AG10803 (cell line): ENCODE measurements at regions not wholly inside any gene's neighbourhood (a gene's known extent, or its start where the extent isn't known, plus 50 kb on each side); places are given as distances from the start of the nearest gene placed in this dataset.

Experiments used
- DNase-seq: peaks from one replicate; pipeline ENCODE4 v3.0.0; 2010; ENCODE audit warnings: low read depth
- H3K4me3 ChIP-seq: 2 replicates; pipeline ENCODE4 v1.5.1; 2011; ENCODE audit warnings: mild to moderate bottlenecking, low read length, control low read depth
- TF ChIP-seq, protein P1 (sequence below): conservative IDR thresholded peaks from 2 replicates; pipeline ENCODE4 v1.5.1; 2011; ENCODE audit warnings: mild to moderate bottlenecking, low read length, control low read depth, inconsistent platforms

DNA sequence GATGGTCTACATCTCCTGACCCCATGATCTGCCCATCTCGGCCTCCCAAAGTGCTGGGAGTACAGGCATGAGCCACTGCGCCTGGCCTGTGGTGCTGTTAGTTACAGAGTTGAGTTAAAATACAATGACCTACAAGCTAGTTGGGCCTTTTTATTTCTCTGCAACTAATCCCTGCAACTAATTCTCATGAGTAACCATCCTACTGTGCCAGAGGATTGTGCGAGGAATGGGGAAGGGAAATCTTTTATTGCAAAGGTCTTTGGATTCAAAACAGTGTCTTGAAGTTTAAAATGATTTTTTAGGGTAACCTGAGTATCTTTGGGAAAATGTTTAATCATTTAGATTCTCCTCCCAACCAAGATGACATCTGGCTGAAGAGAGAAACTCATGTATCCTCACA is 88.8 kb upstream of the RMDN2 start:
- TF ChIP-seq, protein P1, sequence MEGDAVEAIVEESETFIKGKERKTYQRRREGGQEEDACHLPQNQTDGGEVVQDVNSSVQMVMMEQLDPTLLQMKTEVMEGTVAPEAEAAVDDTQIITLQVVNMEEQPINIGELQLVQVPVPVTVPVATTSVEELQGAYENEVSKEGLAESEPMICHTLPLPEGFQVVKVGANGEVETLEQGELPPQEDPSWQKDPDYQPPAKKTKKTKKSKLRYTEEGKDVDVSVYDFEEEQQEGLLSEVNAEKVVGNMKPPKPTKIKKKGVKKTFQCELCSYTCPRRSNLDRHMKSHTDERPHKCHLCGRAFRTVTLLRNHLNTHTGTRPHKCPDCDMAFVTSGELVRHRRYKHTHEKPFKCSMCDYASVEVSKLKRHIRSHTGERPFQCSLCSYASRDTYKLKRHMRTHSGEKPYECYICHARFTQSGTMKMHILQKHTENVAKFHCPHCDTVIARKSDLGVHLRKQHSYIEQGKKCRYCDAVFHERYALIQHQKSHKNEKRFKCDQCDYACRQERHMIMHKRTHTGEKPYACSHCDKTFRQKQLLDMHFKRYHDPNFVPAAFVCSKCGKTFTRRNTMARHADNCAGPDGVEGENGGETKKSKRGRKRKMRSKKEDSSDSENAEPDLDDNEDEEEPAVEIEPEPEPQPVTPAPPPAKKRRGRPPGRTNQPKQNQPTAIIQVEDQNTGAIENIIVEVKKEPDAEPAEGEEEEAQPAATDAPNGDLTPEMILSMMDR: no peak
- H3K4me3 ChIP-seq: no peak overlapping the region
- no peak for DNase-seq

DNA sequence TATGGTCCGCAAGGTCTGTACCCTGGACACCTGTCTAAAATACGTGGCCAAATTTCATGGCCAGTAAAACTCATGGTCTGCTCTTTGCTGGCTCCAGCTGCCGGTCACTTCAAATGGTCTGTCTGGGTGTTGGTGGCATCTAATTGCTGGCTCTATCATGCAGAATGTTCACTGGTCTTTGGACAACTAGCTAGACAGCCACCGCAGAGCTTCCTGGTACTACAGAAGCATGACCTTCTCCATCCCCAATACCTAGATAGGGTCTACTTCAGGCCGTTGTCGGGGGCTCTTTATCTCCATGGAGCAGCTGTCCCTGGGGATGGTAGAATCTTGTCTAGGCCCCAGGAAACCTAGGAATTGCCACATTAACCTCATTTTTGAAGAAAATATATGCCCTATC is 88.4 kb upstream of the RMDN2 start:
- TF ChIP-seq, protein P1: no peak
- DNase-seq: no peak
- H3K4me3 ChIP-seq: no peak overlapping the region

DNA sequence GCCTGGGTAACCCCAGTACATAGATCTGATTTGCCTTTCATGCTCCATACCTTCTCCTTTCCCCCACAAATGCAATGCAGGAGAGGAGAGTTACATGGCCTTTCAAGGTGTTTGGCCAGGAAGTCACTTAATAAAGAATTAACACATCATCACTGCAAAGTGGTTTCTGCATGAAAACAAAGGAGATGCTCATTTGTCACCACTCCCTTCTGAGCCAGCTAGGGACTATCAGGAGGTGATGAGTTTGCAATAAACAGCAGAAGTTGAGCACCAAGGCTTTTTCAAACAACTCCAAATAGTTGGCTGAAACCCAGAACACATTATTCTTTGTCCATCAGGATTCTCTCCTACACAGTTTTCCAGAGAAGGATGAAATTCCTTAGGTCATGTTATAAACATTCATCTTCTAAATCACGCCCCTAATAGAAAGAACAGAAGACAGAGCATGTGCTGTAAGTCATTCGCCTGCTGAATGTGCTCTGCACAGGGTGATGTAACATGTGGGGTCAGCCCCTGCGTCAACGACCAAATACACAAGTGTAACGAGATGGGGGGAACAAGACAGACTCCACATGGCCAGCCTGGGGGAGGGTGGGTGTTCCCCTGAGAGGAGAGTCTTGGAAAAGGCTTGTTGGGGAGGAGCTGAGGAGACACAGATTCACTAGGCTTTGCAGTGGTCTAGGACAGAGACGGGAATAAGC is 87.3 kb upstream of the RMDN2 start:
- TF ChIP-seq, protein P1: no peak
- DNase-seq: no peak
- H3K4me3 ChIP-seq: no peak overlapping the region

DNA sequence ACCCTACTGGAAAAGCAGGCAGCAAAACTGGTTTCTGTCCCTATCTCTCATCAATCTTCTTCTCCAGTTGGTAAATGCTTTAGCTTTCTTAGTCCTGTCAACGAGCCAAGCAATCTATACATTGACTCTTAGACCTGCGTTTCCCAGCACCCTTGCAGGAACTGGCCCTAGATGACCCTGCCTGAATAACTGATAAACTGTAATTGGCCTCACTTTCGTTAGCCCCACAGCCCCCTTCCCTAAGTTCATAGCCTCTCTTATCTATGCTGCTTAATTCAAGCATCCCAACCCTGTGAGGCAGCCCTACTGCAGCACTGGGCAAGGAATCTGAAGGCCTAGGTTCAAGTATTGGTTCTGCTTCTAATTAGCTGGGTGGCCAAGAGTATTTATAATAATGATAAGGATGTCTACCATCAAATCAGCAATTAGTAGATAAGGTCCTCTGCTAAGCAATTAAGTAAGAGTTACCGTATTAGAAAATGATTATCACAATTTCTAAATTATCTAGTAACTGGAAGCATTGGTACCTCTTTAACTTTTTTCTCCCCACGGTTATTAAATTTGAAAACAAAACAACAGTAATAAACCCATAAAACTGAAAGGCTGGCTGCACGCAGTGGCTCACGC is 86.4 kb upstream of the RMDN2 start:
- TF ChIP-seq, protein P1: no peak
- DNase-seq: no peak
- H3K4me3 ChIP-seq: no peak overlapping the region

DNA sequence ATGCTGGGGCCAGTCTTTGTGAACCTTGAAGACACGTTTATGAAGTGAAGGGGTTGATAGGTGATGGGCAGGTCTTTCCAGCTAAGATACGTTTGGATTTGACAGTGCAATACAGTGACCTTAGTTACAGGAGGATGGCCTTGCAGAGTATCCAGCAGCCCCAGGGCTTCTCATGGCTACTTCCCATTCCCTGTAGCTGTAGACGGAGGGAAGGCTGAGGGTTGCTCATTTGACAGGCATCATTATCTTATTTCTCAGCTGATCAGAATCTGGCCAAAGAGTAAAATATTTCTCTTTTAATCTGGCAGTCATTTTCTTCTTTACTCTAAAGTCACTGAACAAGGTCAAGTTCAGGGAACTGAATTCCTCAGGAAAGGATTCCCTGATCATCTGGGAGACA is 85.1 kb upstream of the RMDN2 start:
- no peak overlapping the region for H3K4me3 ChIP-seq
- TF ChIP-seq, protein P1: no peak
- no peak for DNase-seq

DNA sequence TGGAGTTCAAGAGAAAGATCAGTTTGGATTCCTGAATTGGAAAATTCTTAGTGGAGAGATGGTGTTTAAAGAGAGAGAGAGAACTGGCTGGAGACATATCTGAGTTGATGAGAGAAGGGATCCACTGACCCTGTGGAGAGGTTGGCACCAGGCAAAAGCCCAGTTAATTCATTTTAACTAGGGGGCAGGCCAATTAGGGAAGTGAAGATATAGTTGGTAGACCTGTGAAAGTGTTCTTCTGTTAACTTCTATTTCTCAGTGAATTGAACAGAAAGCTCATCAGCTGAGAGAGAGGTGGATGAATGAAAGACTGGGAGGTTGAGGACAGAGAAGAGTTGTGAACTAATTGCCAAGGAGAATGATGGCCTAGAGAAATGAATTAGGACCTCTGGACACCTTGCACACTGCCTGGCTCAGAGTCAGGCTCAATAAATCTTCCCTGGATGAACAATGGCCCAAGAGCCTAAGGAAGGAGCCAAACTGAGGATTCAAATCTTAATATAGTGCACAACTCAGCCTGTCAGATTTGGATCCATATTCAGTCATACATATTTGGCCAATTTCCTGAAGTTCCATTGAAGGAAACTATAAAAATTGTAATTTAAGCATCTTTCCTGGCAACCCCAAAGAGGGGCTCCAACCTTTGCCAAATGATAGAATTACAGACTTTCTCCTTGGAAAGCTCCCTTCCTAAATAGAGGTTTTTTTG is 82.2 kb upstream of the RMDN2 start:
- TF ChIP-seq, protein P1: no peak
- H3K4me3 ChIP-seq: no peak overlapping the region
- no peak for DNase-seq
